ENCODE measurements at regions not wholly inside any gene's neighbourhood (a gene's known extent, or its start where the extent isn't known, plus 50 kb on each side); places are given as distances from the start of the nearest gene placed in this dataset.
"Not testable (repeated sequence)": the region's sequence is repeated elsewhere in the genome, so short reads cannot be mapped to it uniquely, and the experiment has no call there.

DNA sequence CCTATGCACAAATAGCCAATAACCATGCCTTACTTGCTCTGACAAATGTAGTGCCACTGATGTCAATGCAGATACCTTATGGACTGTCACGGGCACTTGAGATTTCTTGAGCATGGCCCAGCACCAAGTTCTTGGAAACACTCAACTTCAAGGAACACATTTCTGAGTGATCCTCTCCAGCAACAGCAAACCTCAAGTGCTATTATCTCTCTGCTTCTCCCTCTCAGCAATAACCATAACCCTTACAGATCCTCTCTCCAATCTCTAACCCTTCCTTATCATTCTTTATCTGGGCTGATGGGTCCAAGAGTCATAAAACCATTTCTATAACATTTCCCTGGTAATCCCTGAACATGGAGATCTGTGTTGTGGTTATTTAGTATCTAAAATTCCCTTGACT, 266.9 kb upstream of the STXBP5 start:
- DNase-seq (ENCODE audit: low read depth in 3 of 3): no peak

- no peak for DNase-seq (ENCODE audit: low read depth in 3 of 3)
Observed at GRCh38 chr6:146938266-146938665, 266.0 kb upstream of the STXBP5 start.

DNA sequence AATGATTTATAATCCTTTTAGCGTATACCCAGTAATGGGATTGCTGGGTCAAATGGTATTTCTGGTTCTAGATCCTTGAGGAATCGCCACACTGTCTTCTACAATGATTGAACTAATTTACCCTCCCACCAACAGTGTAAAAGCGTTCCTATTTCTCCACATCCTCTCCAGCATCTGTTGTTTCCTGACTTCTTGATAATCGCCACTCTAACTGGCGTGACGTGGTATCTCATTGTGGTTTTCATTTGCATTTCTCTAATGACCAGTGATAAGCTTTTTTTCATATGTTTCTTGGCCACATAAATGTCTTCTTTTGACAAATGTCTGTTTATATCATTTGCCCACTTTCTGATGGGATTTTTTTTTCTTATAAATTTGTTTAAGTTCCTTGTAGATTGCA, 264.8 kb upstream of the STXBP5 start:
- not testable (repeated sequence) for DNase-seq (ENCODE audit: low read depth in 3 of 3)

DNA sequence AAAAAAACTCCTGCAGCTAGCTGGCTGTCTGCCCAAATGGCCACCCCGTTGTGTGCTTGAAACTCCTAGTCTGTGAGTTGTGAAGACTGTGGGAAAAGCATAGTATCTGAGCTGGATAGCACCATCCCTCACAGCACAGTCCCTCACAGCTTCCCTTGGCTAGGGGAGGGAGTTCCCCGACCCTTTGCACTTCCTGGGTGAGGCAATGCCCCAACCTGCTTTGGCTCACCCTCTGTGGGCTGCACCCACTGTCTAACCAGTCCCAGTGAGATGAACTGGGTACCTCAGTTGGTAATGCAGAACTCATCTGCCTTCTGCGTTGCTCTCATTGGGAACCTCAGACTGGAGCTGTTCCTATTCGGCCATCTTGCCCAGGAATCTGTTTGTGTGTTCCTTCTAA, 260.6 kb upstream of the STXBP5 start:
- DNase-seq (ENCODE audit: low read depth in 3 of 3): no peak

- no peak for DNase-seq (ENCODE audit: low read depth in 3 of 3)
Observed at GRCh38 chr6:146944077-146944476, 260.1 kb upstream of the STXBP5 start.

DNA sequence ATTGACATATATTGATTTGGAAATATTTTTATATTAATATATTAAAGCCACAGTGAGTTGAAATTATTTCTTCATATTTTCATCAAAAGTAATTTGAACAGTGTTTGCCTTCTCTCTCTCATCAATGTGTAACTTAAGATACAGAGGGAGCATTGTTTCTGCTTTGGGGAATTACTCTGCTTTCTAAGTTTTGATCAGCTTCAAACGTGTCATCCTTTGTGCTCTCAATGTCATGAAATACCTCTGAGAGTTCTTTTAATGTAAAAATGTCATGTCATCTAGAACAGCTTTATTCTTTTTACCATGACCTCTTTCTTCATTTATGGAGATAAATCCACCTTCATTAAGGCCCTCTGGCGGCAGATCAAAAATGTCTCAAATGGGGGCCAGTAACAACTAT, 259.4 kb upstream of the STXBP5 start:
- DNase-seq (ENCODE audit: low read depth in 3 of 3): no peak

DNA sequence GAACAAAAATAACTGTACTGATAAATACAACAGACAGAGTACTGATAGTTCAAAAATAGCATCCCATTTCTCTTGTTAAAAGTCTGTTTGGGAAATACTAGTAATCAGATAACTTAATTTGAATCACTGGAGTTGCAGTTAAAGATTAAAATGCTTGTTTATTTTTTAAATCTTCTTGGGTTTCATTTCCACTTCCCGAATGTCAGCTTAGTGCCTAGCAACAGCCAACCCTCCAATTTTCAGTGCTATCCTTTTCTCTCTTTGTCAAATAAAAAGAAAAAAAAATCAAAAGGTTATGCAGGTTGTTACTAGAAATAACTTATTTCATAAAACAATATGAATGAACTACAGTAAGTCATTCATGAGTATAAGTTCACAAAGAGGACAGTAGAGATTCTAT, 257.7 kb upstream of the STXBP5 start:
- DNase-seq (ENCODE audit: low read depth in 3 of 3): no peak

GRCh38 chr6:146948790-146949342, 255.4 kb upstream of the STXBP5 start:
- no peak for DNase-seq (ENCODE audit: low read depth in 3 of 3)

GRCh38 chr6:146949425-146949824, 254.8 kb upstream of the STXBP5 start:
- DNase-seq (ENCODE audit: low read depth in 3 of 3): no peak

GRCh38 chr6:146950351-146950835, 253.8 kb upstream of the STXBP5 start:
- peak in 1 of 3 donors; percentile 4 for DNase-seq (ENCODE audit: low read depth in 3 of 3)

- no peak for DNase-seq (ENCODE audit: low read depth in 3 of 3)
Observed at GRCh38 chr6:146955570-146955969, 248.6 kb upstream of the STXBP5 start.

- DNase-seq (ENCODE audit: low read depth in 3 of 3): no peak
Observed at GRCh38 chr6:146957181-146958093, 246.8 kb upstream of the STXBP5 start.

- DNase-seq (ENCODE audit: low read depth in 3 of 3): no peak
Observed at GRCh38 chr6:146961831-146962230, 242.4 kb upstream of the STXBP5 start.

- no peak for DNase-seq (ENCODE audit: low read depth in 3 of 3)
Observed at GRCh38 chr6:146962329-146962728, 241.9 kb upstream of the STXBP5 start.

- DNase-seq (ENCODE audit: low read depth in 3 of 3): no peak
Observed at GRCh38 chr6:146965110-146965689, 239.0 kb upstream of the STXBP5 start.

- no peak for DNase-seq (ENCODE audit: low read depth in 3 of 3)
Observed at GRCh38 chr6:146968041-146968760, 236.0 kb upstream of the STXBP5 start.

DNA sequence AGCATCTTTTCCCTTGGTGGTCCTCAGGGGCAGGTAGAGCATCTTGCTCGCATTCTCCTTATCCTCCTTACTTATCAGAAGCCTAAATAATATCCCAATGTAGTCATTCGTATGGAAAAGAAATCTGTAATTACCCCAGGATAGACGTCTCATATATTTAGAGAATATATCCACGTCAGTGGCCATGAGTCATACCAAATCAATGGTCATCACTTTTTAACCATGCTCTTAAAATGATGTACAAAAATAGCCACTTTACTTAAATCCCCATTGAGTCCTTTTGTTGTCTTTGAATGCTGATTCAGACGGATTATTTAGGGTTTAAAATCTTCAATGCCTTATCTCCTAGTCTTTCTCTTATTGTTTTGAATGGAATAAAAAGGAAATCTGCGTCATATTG, 231.7 kb upstream of the STXBP5 start:
- no peak for DNase-seq (ENCODE audit: low read depth in 3 of 3)

- DNase-seq (ENCODE audit: low read depth in 3 of 3): no peak
Observed at GRCh38 chr6:146974351-146974750, 229.9 kb upstream of the STXBP5 start.

DNA sequence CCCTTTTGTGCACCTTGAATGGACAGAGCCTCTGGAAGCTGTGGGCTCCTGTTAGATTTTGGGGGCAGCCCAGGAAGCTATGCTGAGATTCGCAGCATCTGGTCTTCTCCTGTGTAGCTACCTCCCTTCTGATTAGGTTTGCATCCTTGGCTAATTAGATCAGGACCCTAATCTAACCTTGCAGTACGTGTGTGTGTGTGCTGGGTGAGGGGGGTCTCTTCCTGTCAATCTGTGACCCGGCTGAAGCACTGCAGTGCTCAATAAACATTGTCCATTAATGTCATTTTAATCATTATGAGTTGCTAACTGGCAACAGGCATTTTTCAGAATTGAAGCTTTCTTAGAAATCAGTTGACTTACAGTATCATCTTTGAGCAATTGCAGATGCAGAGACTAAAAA, 229.1 kb upstream of the STXBP5 start:
- no peak for DNase-seq (ENCODE audit: low read depth in 3 of 3)

DNA sequence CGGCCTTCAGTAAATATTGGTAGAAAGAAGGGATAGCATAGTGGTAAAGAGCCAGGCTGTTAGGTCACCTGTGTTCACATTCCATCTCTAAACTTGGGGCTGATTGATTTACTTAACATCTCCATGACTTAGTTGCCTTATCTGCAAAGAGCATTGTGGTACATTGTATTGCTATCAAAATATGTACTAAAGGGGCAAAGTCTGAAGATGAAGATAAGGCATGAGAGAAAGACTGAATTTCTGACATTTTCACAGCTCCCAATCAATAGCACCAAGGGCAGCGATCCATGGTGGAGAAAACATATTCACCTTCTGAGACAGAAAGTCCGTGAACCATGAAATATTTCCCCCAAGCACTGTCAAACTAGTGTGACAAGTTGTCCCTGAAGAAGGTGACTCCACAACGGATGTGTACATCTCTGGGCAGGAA, 223.3 kb upstream of the STXBP5 start:
- DNase-seq (ENCODE audit: low read depth in 3 of 3): no peak

GRCh38 chr6:146981981-146982380, 222.2 kb upstream of the STXBP5 start:
- DNase-seq (ENCODE audit: low read depth in 3 of 3): no peak

GRCh38 chr6:146984251-146984924, 219.8 kb upstream of the STXBP5 start:
- DNase-seq (ENCODE audit: low read depth in 3 of 3): no peak
